GM23248 (cell line): ENCODE measurements at regions not wholly inside any gene's neighbourhood (a gene's known extent, or its start where the extent isn't known, plus 50 kb on each side); places are given as distances from the start of the nearest gene placed in this dataset.

Experiments
- DNase-seq: peaks from one replicate; pipeline ENCODE4 v3.0.0-alpha.2; 2015
- H2AFZ ChIP-seq: fragments of 200-600 bp; sonication (generic); 2 replicates; pipeline ENCODE4 v1.6.1; 2016; ENCODE audit warnings: antibody characterized with exemption
- H3F3A ChIP-seq: fragments of 200-600 bp; sonication (generic); 2 replicates; pipeline ENCODE4 v1.6.1; 2016; ENCODE audit warnings: mild to moderate bottlenecking, antibody characterized with exemption, mixed run types; ENCODE audit not compliant: insufficient read depth
- H3K27ac ChIP-seq: fragments of 200-600 bp; sonication (generic); 2 replicates; pipeline ENCODE4 v1.5.1; 2016; ENCODE audit warnings: mild to moderate bottlenecking
- H3K27me3 ChIP-seq: fragments of 200-600 bp; sonication (generic); replicated peaks from 2 replicates; pipeline ENCODE4 v1.6.1; 2016; ENCODE audit warnings: mild to moderate bottlenecking; ENCODE audit not compliant: insufficient read depth
- H3K36me3 ChIP-seq: fragments of 200-600 bp; sonication (generic); 2 replicates; pipeline ENCODE4 v1.6.1; 2016; ENCODE audit warnings: low read depth, mild to moderate bottlenecking
- H3K4me1 ChIP-seq: fragments of 200-600 bp; sonication (generic); 2 replicates; pipeline ENCODE4 v1.6.1; 2016; ENCODE audit warnings: mild to moderate bottlenecking; ENCODE audit not compliant: insufficient read depth
- H3K4me2 ChIP-seq: fragments of 200-600 bp; sonication (generic); one replicate; pipeline ENCODE4 v1.6.1; 2016; ENCODE audit warnings: mild to moderate bottlenecking; ENCODE audit not compliant: unreplicated experiment
- H3K4me3 ChIP-seq: fragments of 200-600 bp; sonication (generic); 2 replicates; pipeline ENCODE4 v1.5.1; 2016; ENCODE audit warnings: mild to moderate bottlenecking
- H3K79me2 ChIP-seq: fragments of 200-600 bp; sonication (generic); 2 replicates; pipeline ENCODE4 v1.6.1; 2016; ENCODE audit warnings: mild to moderate bottlenecking; ENCODE audit not compliant: insufficient read depth
- H3K9ac ChIP-seq: fragments of 200-600 bp; sonication (generic); 2 replicates; pipeline ENCODE4 v1.6.1; 2016; ENCODE audit warnings: mild to moderate bottlenecking
- H3K9me2 ChIP-seq: fragments of 200-600 bp; sonication (generic); 2 replicates; pipeline ENCODE4 v1.6.1; 2016; ENCODE audit warnings: mixed run types, mild to moderate bottlenecking, moderate library complexity; ENCODE audit not compliant: insufficient read depth
- H3K9me3 ChIP-seq: fragments of 200-600 bp; sonication (generic); one replicate; pipeline ENCODE4 v1.6.1; 2017; ENCODE audit warnings: low read depth
- H4K20me1 ChIP-seq: fragments of 200-600 bp; sonication (generic); 2 replicates; pipeline ENCODE4 v1.6.0; 2016; ENCODE audit not compliant: insufficient read depth
- EZH2 ChIP-seq: fragments of 200-600 bp; sonication (generic); IDR thresholded peaks from 2 replicates; pipeline ENCODE4 v1.6.1; 2018; ENCODE audit warnings: antibody characterized with exemption, mild to moderate bottlenecking; ENCODE audit not compliant: insufficient read depth, poor library complexity, severe bottlenecking
- EZH2phosphoT487 ChIP-seq: fragments of 200-600 bp; sonication (generic); IDR thresholded peaks from 2 replicates; pipeline ENCODE4 v1.6.1; 2018; ENCODE audit warnings: antibody characterized with exemption, moderate library complexity, mild to moderate bottlenecking, low read depth; ENCODE audit not compliant: insufficient read depth
- WGBS, 2 experiments: methylation state at CpG; one replicate each; pipeline ENCODE4 v1.1.6; 2015 to 2017; ENCODE audit warnings: low lambda C conversion rate in 2 of 2, low coverage in 1 of 2; ENCODE audit errors: missing lambda C conversion rate in 2 of 2; 5-methylcytosine and 5-hydroxymethylcytosine counted together
- in situ Hi-C: fragments of 300-500 bp; cut with MboI; formaldehyde crosslinking; loops from 2 replicates; pipeline ENCODE4 v1.15.0; 2020

GRCh38 chr13:99113351-99113750 is 87.3 kb upstream of the UBAC2 start:
- TF ChIP-seq EZH2 (no peak), EZH2phosphoT487 (no peak)
- WGBS, 2 experiments = 62 to 65% methylated on average over 5 of the region's 5 CpGs
- no peaks in the 10 kb centered on the region for H3K79me2 ChIP-seq
- H3K9me3 ChIP-seq = no peaks in the 10 kb centered on the region
- in situ Hi-C loops = no loop called here
- DNase-seq = no peak
- H3F3A ChIP-seq = no peaks in the 10 kb centered on the region
- H3K4me2 ChIP-seq = no peak overlapping the region
- H3K4me1 ChIP-seq = no peaks in the 10 kb centered on the region
- no peak overlapping the region for H3K27ac ChIP-seq
- H3K36me3 ChIP-seq = no peaks in the 10 kb centered on the region
- H2AFZ ChIP-seq = no peak overlapping the region
- no peaks in the 10 kb centered on the region for H4K20me1 ChIP-seq
- no peaks in the 10 kb centered on the region for H3K27me3 ChIP-seq
- H3K4me3 ChIP-seq = no peak overlapping the region
- H3K9ac ChIP-seq = no peak overlapping the region
- no peaks in the 10 kb centered on the region for H3K9me2 ChIP-seq

- DNase-seq = no peak
- Histone ChIP-seq H3K9me3 (no peaks in the 10 kb centered on the region), H3F3A (no peaks in the 10 kb centered on the region), H3K36me3 (no peaks in the 10 kb centered on the region), H3K9me2 (no peaks in the 10 kb centered on the region), H3K4me2 (no peak overlapping the region), H3K27me3 (no peaks in the 10 kb centered on the region), H3K79me2 (no peaks in the 10 kb centered on the region), H3K27ac (no peak overlapping the region), H2AFZ (no peak overlapping the region), H3K4me1 (no peaks in the 10 kb centered on the region), H4K20me1 (no peaks in the 10 kb centered on the region), H3K9ac (no peak overlapping the region), H3K4me3 (no peak overlapping the region)
- TF ChIP-seq EZH2phosphoT487 = no peak
- no peak for TF ChIP-seq EZH2
- in situ Hi-C loops = no loop called here
- WGBS, 2 experiments = 22 to 32% methylated on average over 8 of the region's 8 CpGs
These were observed 82.5 kb upstream of the UBAC2 start for GRCh38 chr13:99118179-99118578.

- Histone ChIP-seq H2AFZ (no peak overlapping the region), H3K9me2 (no peaks in the 10 kb centered on the region), H3K4me3 (no peak overlapping the region), H3K9me3 (no peaks in the 10 kb centered on the region), H3K27me3 (no peaks in the 10 kb centered on the region), H3K36me3 (no peaks in the 10 kb centered on the region), H3F3A (peaks cover 9% of the 10 kb centered on the region), H4K20me1 (no peaks in the 10 kb centered on the region), H3K4me1 (peaks cover 14% of the 10 kb centered on the region), H3K27ac (no peak overlapping the region), H3K79me2 (no peaks in the 10 kb centered on the region), H3K9ac (no peak overlapping the region), H3K4me2 (no peak overlapping the region)
- WGBS, 2 experiments = 90 to 93% methylated on average over 7 of the region's 7 CpGs
- in situ Hi-C loops = no loop called here
- TF ChIP-seq EZH2phosphoT487 (no peak), EZH2 (no peak)
- DNase-seq = no peak
These were observed 81.0 kb upstream of the UBAC2 start for GRCh38 chr13:99119656-99120055.

- Histone ChIP-seq H3K4me1 (peaks cover 24% of the 10 kb centered on the region), H3K9me3 (no peaks in the 10 kb centered on the region), H4K20me1 (no peaks in the 10 kb centered on the region), H3K36me3 (no peaks in the 10 kb centered on the region), H2AFZ (no peak overlapping the region), H3K4me3 (no peak overlapping the region), H3K79me2 (no peaks in the 10 kb centered on the region), H3K9ac (no peak overlapping the region), H3K27ac (no peak overlapping the region), H3K4me2 (no peak overlapping the region), H3K9me2 (no peaks in the 10 kb centered on the region), H3K27me3 (no peaks in the 10 kb centered on the region), H3F3A (peaks cover 17% of the 10 kb centered on the region)
- in situ Hi-C loops = no loop called here
- TF ChIP-seq EZH2 (no peak), EZH2phosphoT487 (no peak)
- WGBS, 2 experiments = 92 to 98% methylated on average over 1 of the region's 1 CpG
- DNase-seq = no peak
These were observed 79.9 kb upstream of the UBAC2 start for GRCh38 chr13:99120751-99121150.

- H3F3A ChIP-seq = peaks cover 17% of the 10 kb centered on the region
- no peaks in the 10 kb centered on the region for H3K79me2 ChIP-seq
- no peaks in the 10 kb centered on the region for H4K20me1 ChIP-seq
- TF ChIP-seq EZH2 (no peak), EZH2phosphoT487 (no peak)
- in situ Hi-C loops = no loop called here
- no peak overlapping the region for H3K9ac ChIP-seq
- no peak overlapping the region for H3K4me2 ChIP-seq
- H2AFZ ChIP-seq = no peak overlapping the region
- H3K4me1 ChIP-seq = peaks cover 24% of the 10 kb centered on the region
- no peaks in the 10 kb centered on the region for H3K9me3 ChIP-seq
- no peaks in the 10 kb centered on the region for H3K36me3 ChIP-seq
- no peak for DNase-seq
- no peak overlapping the region for H3K27ac ChIP-seq
- WGBS, 2 experiments = 44 to 67% methylated on average over 2 of the region's 2 CpGs
- H3K27me3 ChIP-seq = no peaks in the 10 kb centered on the region
- no peaks in the 10 kb centered on the region for H3K9me2 ChIP-seq
- no peak overlapping the region for H3K4me3 ChIP-seq
These were observed 78.5 kb upstream of the UBAC2 start for GRCh38 chr13:99122171-99122570.
